NCI-H2171 treated with DMSO at 0.1 percent for 48 hours (cell line): ENCODE measurements at regions not wholly inside any gene's neighbourhood (a gene's known extent, or its start where the extent isn't known, plus 50 kb on each side); places are given as distances from the start of the nearest gene placed in this dataset.
A peak's percentile ranks its signal among the peaks of the same experiment; 100 is the strongest.

Experiments
- DNase-seq: peaks from one replicate; lab custom pipeline; 2025; lab: John Stamatoyannopoulos, UW

- DNase-seq: no peak
These were observed 57.3 kb downstream of the HHEX start for GRCh38 chr10:92747066-92747465.

GRCh38 chr10:92747600-92747999 lies 57.8 kb downstream of the HHEX start:
- DNase-seq: no peak

- DNase-seq: no peak
These were observed 61.2 kb downstream of the HHEX start for GRCh38 chr10:92750791-92751533.

GRCh38 chr10:92751534-92751811 lies 61.7 kb downstream of the HHEX start:
- no peak for DNase-seq

- no peak for DNase-seq
These were observed 62.1 kb downstream of the HHEX start for GRCh38 chr10:92751827-92752226.

GRCh38 chr10:92753865-92754264 lies 64.1 kb downstream of the HHEX start:
- DNase-seq: no peak

GRCh38 chr10:92755725-92756124 lies 66.0 kb downstream of the HHEX start:
- DNase-seq: no peak

GRCh38 chr10:92756201-92757065 lies 66.7 kb downstream of the HHEX start:
- DNase-seq: no peak

- DNase-seq: no peak
These were observed 67.4 kb downstream of the HHEX start for GRCh38 chr10:92757066-92757710.

- no peak for DNase-seq
These were observed 68.0 kb downstream of the HHEX start for GRCh38 chr10:92757711-92758104.

GRCh38 chr10:92758594-92758993 lies 68.8 kb downstream of the HHEX start:
- no peak for DNase-seq

GRCh38 chr10:92760609-92761008 lies 70.9 kb downstream of the HHEX start:
- no peak for DNase-seq

GRCh38 chr10:92761571-92761970 lies 71.8 kb downstream of the HHEX start:
- no peak for DNase-seq

GRCh38 chr10:92763634-92764155 lies 73.9 kb downstream of the HHEX start:
- no peak for DNase-seq

GRCh38 chr10:92766451-92766850 lies 76.7 kb downstream of the HHEX start:
- DNase-seq: no peak

- no peak for DNase-seq
These were observed 78.3 kb downstream of the HHEX start for GRCh38 chr10:92768104-92768503.

GRCh38 chr10:92773776-92774175 lies 74.5 kb upstream of the EXOC6 start:
- no peak for DNase-seq

- no peak for DNase-seq
These were observed 70.2 kb upstream of the EXOC6 start for GRCh38 chr10:92778091-92778490.

GRCh38 chr10:92785118-92785517 lies 63.2 kb upstream of the EXOC6 start:
- DNase-seq: no peak

GRCh38 chr10:92787557-92788152 lies 60.7 kb upstream of the EXOC6 start:
- DNase-seq: peak; percentile 60

- no peak for DNase-seq
These were observed 59.3 kb upstream of the EXOC6 start for GRCh38 chr10:92789067-92789466.

- no peak for DNase-seq
These were observed 58.5 kb upstream of the EXOC6 start for GRCh38 chr10:92789786-92790185.
